Heart left ventricle (tissue), 13 donors: ENCODE measurements at regions not wholly inside any gene's neighbourhood (a gene's known extent, or its start where the extent isn't known, plus 50 kb on each side); places are given as distances from the start of the nearest gene placed in this dataset.

Experiments
- CTCF ChIP-seq, 12 donors: fragments of 200-600 bp; sonication (generic) in 4 of 12; IDR thresholded peaks; one replicate each; pipeline versions ENCODE4 v1.5.0 to v1.8.0; 2018 to 2022; ENCODE audit warnings: antibody characterized with exemption in 12 of 12, mild to moderate bottlenecking in 5 of 12
- POLR2A ChIP-seq, 2 donors: fragments of 450-650 bp; IDR thresholded peaks; one replicate each; pipeline ENCODE4 v1.6.1; 2017; ENCODE audit warnings: antibody characterized with exemption in 2 of 2, mild to moderate bottlenecking in 2 of 2, moderate library complexity in 2 of 2
- donor health status: ischemic (EF 13 %, LVEDD 7.1; RV severe dilation, severe dysfunction).
- donor health status: DM: no; HTN: yes; CAD: no.
- donor health status: DM: no; HTN: no; CAD: no.
- donor health status: ischemic (EF 25% LVEDD 6.9; RV normal size, moderate dysfunction).
- donor health status: ischemic (EF 25% LVEDD 5.7; RV mildly dilated, moderate dysfunction).
- donor health status: ischemic (EF 35%, LVEDD 5.7; RV mildly dilated, moderate dysfunction).
- donor health status: nonischemic (EF 11% LVEDD 7.7; RV severe dilation, severe dysfunction).
- donor health status: DM: yes; HTN: yes; CAD: no.
- donor health status: PGD.
- donor health status: ischemic (EF 29% LVEDD 5.4; RV normal size, mild dysfunction).
- donor health status: nonischemic (EF 23%, LVEDD 6.1; RV moderate dilation, normal function).

DNA sequence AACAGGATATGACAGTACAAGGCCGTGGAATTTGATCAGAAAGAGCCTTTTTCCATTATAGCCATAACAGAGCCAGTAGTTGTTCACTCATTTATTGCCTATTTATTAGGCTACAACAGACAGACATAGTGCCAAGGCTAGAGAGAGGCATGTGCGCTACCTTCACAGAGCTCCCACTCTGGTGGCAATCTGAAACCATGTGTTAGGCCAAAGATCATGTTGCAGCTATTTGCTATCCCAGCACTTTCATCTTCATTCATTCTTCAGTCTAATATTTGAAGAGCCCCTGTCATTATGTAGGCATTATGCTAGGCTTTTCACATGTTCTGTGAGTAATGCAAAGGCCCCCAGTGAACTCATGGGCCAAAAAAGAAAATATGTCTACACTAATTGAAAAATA, 404.8 kb downstream of the IGSF11 start:
- TF ChIP-seq CTCF (IDR thresholded peaks at IDR 0.05) = no peak
- TF ChIP-seq POLR2A (IDR thresholded peaks at IDR 0.05) = no peak
